ENCODE measurements at regions not wholly inside any gene's neighbourhood (a gene's known extent, or its start where the extent isn't known, plus 50 kb on each side); places are given as distances from the start of the nearest gene placed in this dataset.

GRCh38 chr1:55685560-55685959 lies 470.4 kb upstream of the USP24 start:
- no peaks in the 10 kb centered on the region for H3K36me3 Mint-ChIP-seq (ENCODE audit: insufficient read depth)
- no peak for ATAC-seq
- peaks cover 4% of the 10 kb centered on the region for H3K27me3 Mint-ChIP-seq (ENCODE audit: low read depth)
- no peaks in the 10 kb centered on the region for H3K4me1 Mint-ChIP-seq (ENCODE audit: low read depth)
- DNase-seq = no peak
- H3K9me3 Mint-ChIP-seq = no peaks in the 10 kb centered on the region
- no peak overlapping the region for H3K4me3 Mint-ChIP-seq

GRCh38 chr1:55684131-55684650 lies 469.0 kb upstream of the USP24 start:
- no peak for ATAC-seq
- peaks cover 5% of the 10 kb centered on the region for H3K27me3 Mint-ChIP-seq (ENCODE audit: low read depth)
- no peaks in the 10 kb centered on the region for H3K9me3 Mint-ChIP-seq
- no peaks in the 10 kb centered on the region for H3K36me3 Mint-ChIP-seq (ENCODE audit: insufficient read depth)
- no peak overlapping the region for H3K4me3 Mint-ChIP-seq
- DNase-seq = no peak
- H3K4me1 Mint-ChIP-seq (ENCODE audit: low read depth) = no peaks in the 10 kb centered on the region

- H3K4me1 Mint-ChIP-seq (ENCODE audit: low read depth) = no peaks in the 10 kb centered on the region
- ATAC-seq = no peak
- H3K4me3 Mint-ChIP-seq = no peak overlapping the region
- H3K9me3 Mint-ChIP-seq = no peaks in the 10 kb centered on the region
- DNase-seq = no peak
- H3K27me3 Mint-ChIP-seq (ENCODE audit: low read depth) = peaks cover 5% of the 10 kb centered on the region
- H3K36me3 Mint-ChIP-seq (ENCODE audit: insufficient read depth) = no peaks in the 10 kb centered on the region
Measured at GRCh38 chr1:55682198-55682597, 467.0 kb upstream of the USP24 start.

DNA sequence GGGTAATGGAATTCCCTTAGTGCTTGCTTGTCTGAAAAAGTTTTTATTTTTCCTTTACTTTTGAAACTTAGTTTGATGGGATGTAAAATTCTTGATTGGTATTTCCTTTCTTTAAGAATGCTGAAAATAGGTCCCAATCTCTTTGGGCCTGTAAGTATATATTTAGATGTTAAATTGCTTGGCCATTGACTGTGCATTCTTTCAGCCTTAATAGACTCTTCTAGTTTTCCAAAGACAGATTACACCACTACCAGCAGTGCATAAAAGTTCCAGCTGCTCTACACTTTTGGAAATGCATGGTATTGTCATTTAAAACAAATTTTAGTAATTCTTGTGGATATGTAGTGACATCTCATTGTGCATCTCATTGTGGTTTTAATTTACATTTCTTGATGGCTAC lies 464.8 kb upstream of the USP24 start:
- H3K9me3 Mint-ChIP-seq = peaks cover 3% of the 10 kb centered on the region
- ATAC-seq = no peak
- no peaks in the 10 kb centered on the region for H3K36me3 Mint-ChIP-seq (ENCODE audit: insufficient read depth)
- H3K4me3 Mint-ChIP-seq = no peak overlapping the region
- no peak for DNase-seq
- peaks cover 3% of the 10 kb centered on the region for H3K27me3 Mint-ChIP-seq (ENCODE audit: low read depth)
- no peaks in the 10 kb centered on the region for H3K4me1 Mint-ChIP-seq (ENCODE audit: low read depth)

- ATAC-seq = no peak
- Mint-ChIP-seq H3K36me3 (ENCODE audit: insufficient read depth) (no peaks in the 10 kb centered on the region), H3K9me3 (peaks cover 3% of the 10 kb centered on the region), H3K4me3 (no peak overlapping the region), H3K27me3 (ENCODE audit: low read depth) (no peaks in the 10 kb centered on the region), H3K4me1 (ENCODE audit: low read depth) (no peaks in the 10 kb centered on the region)
- no peak for DNase-seq
Measured at GRCh38 chr1:55673416-55673815, 458.3 kb upstream of the USP24 start.

- no peak overlapping the region for H3K4me3 Mint-ChIP-seq
- no peaks in the 10 kb centered on the region for H3K9me3 Mint-ChIP-seq
- no peaks in the 10 kb centered on the region for H3K27me3 Mint-ChIP-seq (ENCODE audit: low read depth)
- no peaks in the 10 kb centered on the region for H3K4me1 Mint-ChIP-seq (ENCODE audit: low read depth)
- ATAC-seq = no peak
- no peak for DNase-seq
- H3K36me3 Mint-ChIP-seq (ENCODE audit: insufficient read depth) = no peaks in the 10 kb centered on the region
Measured at GRCh38 chr1:55670331-55671082, 455.3 kb upstream of the USP24 start.

DNA sequence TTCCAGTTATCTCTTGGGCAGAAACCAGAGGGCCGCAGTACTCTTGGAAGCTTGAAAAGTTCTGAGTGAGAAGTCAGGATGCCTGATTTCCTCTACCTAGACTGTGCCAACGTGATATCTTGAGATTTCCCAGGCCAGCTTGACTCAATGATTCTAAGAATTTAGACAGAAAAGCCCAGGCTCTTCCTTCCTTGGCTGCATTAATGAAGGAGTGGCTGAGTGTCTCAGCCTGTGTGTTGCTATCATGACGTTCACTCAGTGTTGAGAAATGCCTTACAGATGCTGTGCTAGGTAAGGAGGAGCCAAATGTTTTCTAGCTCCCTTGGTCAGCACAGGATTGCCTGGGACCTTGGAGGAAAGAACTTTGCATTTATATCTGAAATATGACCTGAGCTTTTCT lies 454.1 kb upstream of the USP24 start:
- H3K36me3 Mint-ChIP-seq (ENCODE audit: insufficient read depth) = no peaks in the 10 kb centered on the region
- no peaks in the 10 kb centered on the region for H3K27me3 Mint-ChIP-seq (ENCODE audit: low read depth)
- no peaks in the 10 kb centered on the region for H3K4me1 Mint-ChIP-seq (ENCODE audit: low read depth)
- no peak overlapping the region for H3K4me3 Mint-ChIP-seq
- ATAC-seq (no peak), DNase-seq (no peak)
- H3K9me3 Mint-ChIP-seq = no peaks in the 10 kb centered on the region

GRCh38 chr1:55662875-55663274 lies 447.7 kb upstream of the USP24 start:
- ATAC-seq (no peak), DNase-seq (no peak)
- Mint-ChIP-seq H3K9me3 (no peaks in the 10 kb centered on the region), H3K4me1 (ENCODE audit: low read depth) (no peaks in the 10 kb centered on the region), H3K27me3 (ENCODE audit: low read depth) (no peaks in the 10 kb centered on the region), H3K4me3 (no peak overlapping the region), H3K36me3 (ENCODE audit: insufficient read depth) (no peaks in the 10 kb centered on the region)

GRCh38 chr1:55658917-55659316 lies 443.8 kb upstream of the USP24 start:
- ATAC-seq (no peak), DNase-seq (no peak)
- Mint-ChIP-seq H3K27me3 (ENCODE audit: low read depth) (no peaks in the 10 kb centered on the region), H3K4me1 (ENCODE audit: low read depth) (no peaks in the 10 kb centered on the region), H3K36me3 (ENCODE audit: insufficient read depth) (no peaks in the 10 kb centered on the region), H3K4me3 (no peak overlapping the region), H3K9me3 (no peaks in the 10 kb centered on the region)

GRCh38 chr1:55654750-55655149 lies 439.6 kb upstream of the USP24 start:
- Mint-ChIP-seq H3K27me3 (ENCODE audit: low read depth) (no peaks in the 10 kb centered on the region), H3K4me3 (no peak overlapping the region), H3K36me3 (ENCODE audit: insufficient read depth) (no peaks in the 10 kb centered on the region), H3K4me1 (ENCODE audit: low read depth) (no peaks in the 10 kb centered on the region), H3K9me3 (no peaks in the 10 kb centered on the region)
- no peak for DNase-seq
- no peak for ATAC-seq

GRCh38 chr1:55654171-55654570 lies 439.0 kb upstream of the USP24 start:
- Mint-ChIP-seq H3K4me1 (ENCODE audit: low read depth) (no peaks in the 10 kb centered on the region), H3K9me3 (no peaks in the 10 kb centered on the region), H3K27me3 (ENCODE audit: low read depth) (no peaks in the 10 kb centered on the region), H3K4me3 (no peak overlapping the region), H3K36me3 (ENCODE audit: insufficient read depth) (no peaks in the 10 kb centered on the region)
- no peak for DNase-seq
- ATAC-seq = no peak

DNA sequence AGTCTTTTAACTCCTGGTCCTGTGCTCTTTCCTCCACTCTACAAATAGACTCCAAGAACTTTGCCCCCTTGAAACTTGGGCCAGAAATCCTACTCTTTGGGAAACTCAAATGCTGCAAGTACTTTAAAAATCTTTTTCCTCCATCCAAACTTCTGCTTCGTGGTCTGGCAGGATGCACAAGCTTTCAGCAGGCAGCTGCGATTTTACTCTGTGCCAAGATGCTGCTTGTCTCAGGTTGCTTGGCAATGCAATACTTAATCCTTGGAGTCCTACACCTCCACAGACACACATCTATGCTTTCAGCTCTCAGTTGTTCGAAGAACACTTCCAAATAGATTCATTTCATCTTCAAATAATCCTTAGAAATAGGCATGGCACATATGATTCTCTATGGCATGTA lies 435.3 kb upstream of the USP24 start:
- DNase-seq (no peak), ATAC-seq (no peak)
- H3K27me3 Mint-ChIP-seq (ENCODE audit: low read depth) = peaks cover 3% of the 10 kb centered on the region
- no peaks in the 10 kb centered on the region for H3K36me3 Mint-ChIP-seq (ENCODE audit: insufficient read depth)
- H3K4me1 Mint-ChIP-seq (ENCODE audit: low read depth) = no peaks in the 10 kb centered on the region
- H3K4me3 Mint-ChIP-seq = no peak overlapping the region
- no peaks in the 10 kb centered on the region for H3K9me3 Mint-ChIP-seq

- Mint-ChIP-seq H3K4me1 (ENCODE audit: low read depth) (peaks cover 5% of the 10 kb centered on the region), H3K27me3 (ENCODE audit: low read depth) (peaks cover 3% of the 10 kb centered on the region), H3K36me3 (ENCODE audit: insufficient read depth) (no peaks in the 10 kb centered on the region), H3K9me3 (no peaks in the 10 kb centered on the region), H3K4me3 (no peak overlapping the region)
- no peak for DNase-seq
- ATAC-seq = no peak
Measured at GRCh38 chr1:55646181-55646580, 431.0 kb upstream of the USP24 start.

- Mint-ChIP-seq H3K4me3 (no peak overlapping the region), H3K27me3 (ENCODE audit: low read depth) (peaks cover 3% of the 10 kb centered on the region), H3K36me3 (ENCODE audit: insufficient read depth) (no peaks in the 10 kb centered on the region), H3K9me3 (no peaks in the 10 kb centered on the region), H3K4me1 (ENCODE audit: low read depth) (peaks cover 9% of the 10 kb centered on the region)
- no peak for ATAC-seq
- DNase-seq = no peak
Measured at GRCh38 chr1:55645270-55645669, 430.1 kb upstream of the USP24 start.

- H3K4me3 Mint-ChIP-seq = no peak overlapping the region
- no peak for ATAC-seq
- H3K27me3 Mint-ChIP-seq (ENCODE audit: low read depth) = peaks cover 4% of the 10 kb centered on the region
- no peaks in the 10 kb centered on the region for H3K9me3 Mint-ChIP-seq
- peaks cover 9% of the 10 kb centered on the region for H3K4me1 Mint-ChIP-seq (ENCODE audit: low read depth)
- no peak for DNase-seq
- no peaks in the 10 kb centered on the region for H3K36me3 Mint-ChIP-seq (ENCODE audit: insufficient read depth)
Measured at GRCh38 chr1:55641947-55642346, 426.8 kb upstream of the USP24 start.
